Lower lobe of right lung (tissue), 2 donors: ENCODE measurements at regions not wholly inside any gene's neighbourhood (a gene's known extent, or its start where the extent isn't known, plus 50 kb on each side); places are given as distances from the start of the nearest gene placed in this dataset.

ENCODE experiments used
- ATAC-seq, 2 donors: fragments of 200-7000 bp; cut with Tn5 transposase; one replicate each; pipeline ENCODE4 v1.9.1; 2020 to 2022; ENCODE audit warnings: mild to moderate bottlenecking in 2 of 2, moderate library complexity in 2 of 2
- DNase-seq: peaks from one replicate; pipeline ENCODE4 v3.0.0-alpha.2; 2020
- H3K27ac ChIP-seq: fragments of 200-600 bp; one replicate; pipeline ENCODE4 v1.8.0; 2022
- H3K27me3 ChIP-seq: fragments of 200-600 bp; one replicate; pipeline ENCODE4 v1.8.0; 2022; ENCODE audit warnings: low read depth
- H3K36me3 ChIP-seq: fragments of 200-600 bp; one replicate; pipeline ENCODE4 v1.8.0; 2022; ENCODE audit warnings: mild to moderate bottlenecking
- H3K4me1 ChIP-seq: fragments of 200-600 bp; one replicate; pipeline ENCODE4 v1.8.0; 2022
- H3K4me3 ChIP-seq: fragments of 200-600 bp; one replicate; pipeline ENCODE4 v1.8.0; 2022; ENCODE audit warnings: mild to moderate bottlenecking
- H3K9me3 ChIP-seq: fragments of 200-600 bp; one replicate; pipeline ENCODE4 v1.8.0; 2022
- CTCF ChIP-seq: fragments of 200-600 bp; IDR thresholded peaks from one replicate; pipeline ENCODE4 v1.8.0; 2022; ENCODE audit warnings: antibody characterized with exemption, mild to moderate bottlenecking
- intact Hi-C: fragments of 100-400 bp; cut with DNase I; formaldehyde crosslinking; loops from one replicate; pipeline ENCODE4 v1.11.0; 2022
- donor health status: DM: no; HTN: yes; CAD: no; lungs with severe emphysema.

GRCh38 chr2:144587306-144587705, 67.4 kb upstream of the ZEB2 start:
- intact Hi-C loops = no loop called here

GRCh38 chr2:144586476-144586875, 66.6 kb upstream of the ZEB2 start:
- H3K27me3 ChIP-seq = no peaks in the 10 kb centered on the region
- no peak for TF ChIP-seq CTCF
- intact Hi-C loops = no loop called here
- DNase-seq = no peak
- H3K9me3 ChIP-seq = no peaks in the 10 kb centered on the region
- no peak overlapping the region for H3K4me3 ChIP-seq
- no peaks in the 10 kb centered on the region for H3K36me3 ChIP-seq
- no peak overlapping the region for H3K27ac ChIP-seq
- ATAC-seq = no peak
- peaks cover 7% of the 10 kb centered on the region for H3K4me1 ChIP-seq

More at GRCh38 chr2:144587306-144587705, 67.4 kb upstream of the ZEB2 start:
- Histone ChIP-seq H3K36me3 (no peaks in the 10 kb centered on the region), H3K9me3 (no peaks in the 10 kb centered on the region), H3K27me3 (no peaks in the 10 kb centered on the region), H3K4me1 (peaks cover 2% of the 10 kb centered on the region), H3K4me3 (no peak overlapping the region), H3K27ac (no peak overlapping the region)
- TF ChIP-seq CTCF = no peak
- ATAC-seq = no peak
- no peak for DNase-seq

DNA sequence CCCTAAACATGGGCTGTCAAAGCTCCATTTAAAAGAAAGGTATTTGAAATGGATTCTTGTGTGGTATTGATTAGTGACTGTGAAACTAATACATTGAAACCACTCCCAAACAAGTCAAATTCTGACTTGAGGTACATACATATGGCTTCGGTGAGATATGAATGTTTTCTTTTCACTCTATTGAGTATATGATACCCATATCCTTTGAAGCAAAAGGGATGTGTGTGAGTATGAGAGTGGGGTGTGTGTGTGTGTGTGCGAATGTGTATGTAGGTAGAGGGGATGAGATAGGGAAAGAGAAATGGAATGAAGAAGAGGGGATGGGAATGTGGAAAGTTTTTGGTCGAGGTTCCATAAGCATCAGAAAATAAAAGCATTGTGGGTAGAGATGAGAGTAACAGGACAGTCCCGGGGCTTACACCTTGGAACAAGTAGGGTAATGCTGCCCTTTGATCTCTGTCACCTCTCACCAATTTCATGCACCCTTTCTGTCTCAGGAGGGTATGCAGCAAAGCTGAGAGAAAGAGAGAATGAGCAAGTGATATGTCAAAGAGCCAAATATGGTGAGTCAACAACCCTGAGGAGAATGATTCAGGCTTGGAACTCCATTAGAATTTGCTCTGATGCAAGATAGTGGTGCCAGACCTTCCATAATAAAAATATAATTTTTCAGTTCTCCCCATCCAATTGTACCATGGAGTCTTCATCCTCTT, 64.0 kb upstream of the ZEB2 start:
- H3K9me3 ChIP-seq = no peaks in the 10 kb centered on the region
- H3K4me1 ChIP-seq = peaks cover 7% of the 10 kb centered on the region
- H3K27me3 ChIP-seq = no peaks in the 10 kb centered on the region
- DNase-seq (no peak), ATAC-seq (no peak)
- TF ChIP-seq CTCF = no peak
- H3K36me3 ChIP-seq = no peaks in the 10 kb centered on the region
- no peak overlapping the region for H3K27ac ChIP-seq
- H3K4me3 ChIP-seq = no peak overlapping the region
- intact Hi-C loops = no loop called here

GRCh38 chr2:144583381-144583729, 63.4 kb upstream of the ZEB2 start:
- Histone ChIP-seq H3K36me3 (no peaks in the 10 kb centered on the region), H3K27me3 (no peaks in the 10 kb centered on the region), H3K27ac (peak overlapping the region; percentile 8), H3K9me3 (no peaks in the 10 kb centered on the region), H3K4me3 (no peak overlapping the region), H3K4me1 (peaks cover 7% of the 10 kb centered on the region)
- intact Hi-C loops = no loop called here
- DNase-seq (no peak), ATAC-seq (no peak)
- TF ChIP-seq CTCF = no peak

DNA sequence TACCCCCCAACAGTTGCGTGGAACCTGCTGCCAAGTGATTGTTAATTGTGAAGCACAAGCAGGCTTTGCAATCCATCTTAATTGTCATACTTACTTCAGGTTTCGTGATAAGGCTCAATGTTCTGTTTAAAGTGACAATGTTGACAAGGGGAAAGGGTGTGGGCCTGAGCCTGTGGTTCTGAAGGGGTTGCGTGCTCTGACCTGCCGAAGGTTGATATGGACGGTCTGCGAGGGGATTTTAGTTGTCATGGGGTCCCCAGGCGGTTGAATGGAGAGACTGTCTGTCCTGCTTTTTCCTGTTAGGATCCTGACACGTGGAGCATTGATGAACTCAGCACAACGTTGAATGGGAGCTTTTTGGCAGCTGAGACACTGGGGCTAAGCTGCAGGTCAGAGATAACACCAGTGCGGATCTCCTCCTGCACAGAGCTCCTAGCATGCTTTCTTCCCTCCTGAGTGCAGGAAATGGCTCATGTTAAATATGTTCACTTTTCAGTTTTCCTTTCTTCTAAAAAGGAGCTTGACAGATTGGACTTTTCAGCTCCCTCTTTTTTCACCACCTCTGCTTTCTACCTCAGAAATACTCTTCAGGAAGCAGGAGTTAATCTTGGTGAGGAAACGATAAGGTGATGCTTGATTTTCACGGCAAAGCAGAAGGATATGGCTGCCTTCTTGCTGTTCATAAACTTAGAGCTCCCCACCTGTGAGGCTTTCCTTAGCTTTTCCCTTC, 62.9 kb upstream of the ZEB2 start:
- no peak for TF ChIP-seq CTCF
- DNase-seq (no peak), ATAC-seq (no peak)
- intact Hi-C loops = no loop called here
- Histone ChIP-seq H3K4me1 (peaks cover 7% of the 10 kb centered on the region), H3K4me3 (no peak overlapping the region), H3K27ac (peak overlapping the region; percentile 8), H3K9me3 (no peaks in the 10 kb centered on the region), H3K27me3 (no peaks in the 10 kb centered on the region), H3K36me3 (no peaks in the 10 kb centered on the region)
